Karpas-422 (cell line): ENCODE measurements at regions not wholly inside any gene's neighbourhood (a gene's known extent, or its start where the extent isn't known, plus 50 kb on each side); places are given as distances from the start of the nearest gene placed in this dataset.

Source experiments
- DNase-seq: peaks from one replicate; pipeline ENCODE4 v3.0.0-alpha.2; 2015
- H2AFZ ChIP-seq: fragments of 200-600 bp; sonication (generic); 2 replicates; pipeline ENCODE4 v1.6.1; 2014; ENCODE audit warnings: antibody characterized with exemption, low read length, mixed read lengths
- H3K27ac ChIP-seq: fragments of 200-600 bp; sonication (generic); 2 replicates; pipeline ENCODE4 v1.5.1; 2014; ENCODE audit warnings: mild to moderate bottlenecking, low read length, moderate library complexity
- H3K27me3 ChIP-seq: fragments of 200-600 bp; sonication (generic); 2 replicates; pipeline ENCODE4 v1.6.1; 2014; ENCODE audit warnings: low read length, mixed read lengths
- H3K36me3 ChIP-seq: fragments of 200-600 bp; sonication (generic); 2 replicates; pipeline ENCODE4 v1.6.1; 2014; ENCODE audit warnings: low read length, mixed read lengths; ENCODE audit not compliant: insufficient read depth
- H3K4me1 ChIP-seq: fragments of 200-600 bp; sonication (generic); 2 replicates; pipeline ENCODE4 v1.6.1; 2014; ENCODE audit warnings: mild to moderate bottlenecking, low read length, mixed read lengths
- H3K4me2 ChIP-seq: fragments of 200-600 bp; sonication (generic); 2 replicates; pipeline ENCODE4 v1.6.1; 2014; ENCODE audit warnings: low read length, low read depth, mild to moderate bottlenecking; ENCODE audit not compliant: poor library complexity, severe bottlenecking
- H3K4me3 ChIP-seq: fragments of 200-600 bp; sonication (generic); 2 replicates; pipeline ENCODE4 v1.5.1; 2014; ENCODE audit warnings: mild to moderate bottlenecking, antibody characterized with exemption, low read length, mixed read lengths
- H3K79me2 ChIP-seq: fragments of 200-600 bp; sonication (generic); 2 replicates; pipeline ENCODE4 v1.6.1; 2014; ENCODE audit warnings: mild to moderate bottlenecking, low read length, mixed read lengths
- H3K9ac ChIP-seq: fragments of 200-600 bp; sonication (generic); 2 replicates; pipeline ENCODE4 v1.6.0; 2014; ENCODE audit warnings: low read length
- H3K9me2 ChIP-seq: fragments of 200-600 bp; sonication (generic), shearing (Covaris generic); replicated peaks from 2 replicates; pipeline ENCODE4 v1.6.0; 2014; ENCODE audit warnings: mild to moderate bottlenecking, low read length, moderate library complexity; ENCODE audit not compliant: insufficient read depth
- H3K9me3 ChIP-seq: fragments of 300-700, 200-600 bp; sonication (generic); 2 replicates; pipeline ENCODE4 v1.6.1; 2014; ENCODE audit warnings: low read length, mixed read lengths
- H4K20me1 ChIP-seq: fragments of 200-600 bp; sonication (generic); 2 replicates; pipeline ENCODE4 v1.6.1; 2014; ENCODE audit warnings: mild to moderate bottlenecking, antibody characterized with exemption, low read length, low read depth; ENCODE audit not compliant: insufficient read depth

DNA sequence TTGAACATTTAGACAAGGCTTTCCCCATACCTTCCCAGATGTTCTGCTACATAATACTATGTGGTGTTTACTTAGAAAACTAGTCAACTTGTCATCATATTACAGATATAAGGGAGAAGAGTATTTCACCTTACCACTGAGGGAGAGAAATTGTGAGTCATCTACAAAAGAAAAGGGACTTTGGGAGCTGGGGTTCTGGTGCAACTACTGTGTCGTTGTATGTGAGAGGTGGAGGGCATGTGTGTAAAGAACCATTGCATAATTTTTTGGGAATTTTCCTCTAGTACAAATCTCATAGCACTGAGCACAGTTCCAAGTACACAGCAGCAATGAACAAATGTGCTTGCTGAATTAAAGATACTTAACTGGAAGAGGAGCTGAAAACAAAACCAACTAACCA is 665.6 kb downstream of the DHX35 start:
- H3K4me2 ChIP-seq = no peak overlapping the region
- H3K9me3 ChIP-seq = no peaks in the 10 kb centered on the region
- H3K27me3 ChIP-seq = no peaks in the 10 kb centered on the region
- no peak overlapping the region for H3K4me3 ChIP-seq
- H4K20me1 ChIP-seq = no peaks in the 10 kb centered on the region
- peaks cover 7% of the 10 kb centered on the region for H3K4me1 ChIP-seq
- no peak for DNase-seq
- no peaks in the 10 kb centered on the region for H3K79me2 ChIP-seq
- H3K27ac ChIP-seq = no peak overlapping the region
- no peak overlapping the region for H3K9ac ChIP-seq
- no peaks in the 10 kb centered on the region for H3K36me3 ChIP-seq
- no peak overlapping the region for H2AFZ ChIP-seq
- no peaks in the 10 kb centered on the region; the same call in 1 of the 2 replicates for H3K9me2 ChIP-seq

DNA sequence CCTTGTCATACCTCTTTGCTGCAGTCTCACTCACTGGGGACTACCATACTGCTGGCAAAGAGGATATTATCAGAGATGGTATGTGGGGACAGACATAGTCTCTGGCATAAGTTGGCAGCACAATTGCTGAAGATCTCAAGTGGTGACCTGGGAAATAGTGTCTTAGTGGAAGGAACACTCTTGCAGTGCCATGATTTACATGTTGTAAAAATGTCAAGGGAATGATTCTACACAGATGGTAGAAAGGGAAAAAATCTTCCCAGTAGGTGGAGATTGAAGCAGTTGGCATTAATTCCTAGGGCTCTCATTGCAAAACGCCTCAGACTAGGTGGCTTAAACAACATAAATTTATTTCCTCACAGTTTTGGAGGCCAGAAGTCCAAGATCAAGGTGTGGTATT is 662.2 kb downstream of the DHX35 start:
- no peaks in the 10 kb centered on the region for H3K27me3 ChIP-seq
- H3K4me3 ChIP-seq = no peak overlapping the region
- H2AFZ ChIP-seq = no peak overlapping the region
- no peak for DNase-seq
- H3K4me2 ChIP-seq = no peak overlapping the region
- peaks cover 7% of the 10 kb centered on the region for H3K4me1 ChIP-seq
- H3K9me2 ChIP-seq = no peaks in the 10 kb centered on the region; the same call in 1 of the 2 replicates
- H4K20me1 ChIP-seq = no peaks in the 10 kb centered on the region
- no peaks in the 10 kb centered on the region for H3K79me2 ChIP-seq
- no peaks in the 10 kb centered on the region for H3K9me3 ChIP-seq
- H3K36me3 ChIP-seq = no peaks in the 10 kb centered on the region
- no peak overlapping the region for H3K9ac ChIP-seq
- no peak overlapping the region for H3K27ac ChIP-seq

DNA sequence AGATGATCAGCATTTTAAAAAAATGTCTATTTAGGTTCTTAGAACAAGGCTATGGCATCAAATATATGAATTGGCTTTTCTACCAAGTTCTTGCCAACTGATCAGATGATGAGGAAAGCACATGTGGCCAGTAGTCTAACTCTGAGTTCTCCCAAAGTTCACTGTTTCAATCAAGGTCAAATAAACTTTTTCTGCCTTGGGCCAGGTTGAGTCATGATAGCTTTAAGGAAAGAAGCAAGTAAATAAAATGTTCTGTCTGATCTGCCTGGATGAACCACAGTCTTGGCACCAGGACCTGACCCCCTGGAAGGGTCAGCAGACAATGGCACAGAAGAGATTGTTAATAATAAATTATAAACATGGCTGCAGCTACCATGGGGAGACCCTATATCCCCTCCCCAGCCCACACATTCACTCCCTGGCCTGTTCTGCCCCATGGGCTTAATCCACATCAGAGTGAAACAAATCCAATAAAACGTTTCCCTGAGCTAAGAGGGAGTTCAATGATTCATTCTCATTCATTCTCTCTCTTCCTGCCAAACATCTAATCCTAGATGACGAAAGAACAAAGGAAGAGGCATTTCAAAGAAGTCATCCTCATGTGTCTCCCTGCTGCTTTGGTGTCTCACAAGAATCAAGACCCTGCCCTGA is 661.6 kb downstream of the DHX35 start:
- no peak overlapping the region for H3K9ac ChIP-seq
- no peaks in the 10 kb centered on the region for H4K20me1 ChIP-seq
- no peak overlapping the region for H3K4me2 ChIP-seq
- peaks cover 7% of the 10 kb centered on the region for H3K4me1 ChIP-seq
- DNase-seq = no peak
- no peak overlapping the region for H2AFZ ChIP-seq
- no peaks in the 10 kb centered on the region for H3K36me3 ChIP-seq
- no peaks in the 10 kb centered on the region for H3K9me3 ChIP-seq
- H3K79me2 ChIP-seq = no peaks in the 10 kb centered on the region
- H3K4me3 ChIP-seq = no peak overlapping the region
- no peak overlapping the region for H3K27ac ChIP-seq
- H3K27me3 ChIP-seq = no peaks in the 10 kb centered on the region
- no peaks in the 10 kb centered on the region; the same call in 1 of the 2 replicates for H3K9me2 ChIP-seq

DNA sequence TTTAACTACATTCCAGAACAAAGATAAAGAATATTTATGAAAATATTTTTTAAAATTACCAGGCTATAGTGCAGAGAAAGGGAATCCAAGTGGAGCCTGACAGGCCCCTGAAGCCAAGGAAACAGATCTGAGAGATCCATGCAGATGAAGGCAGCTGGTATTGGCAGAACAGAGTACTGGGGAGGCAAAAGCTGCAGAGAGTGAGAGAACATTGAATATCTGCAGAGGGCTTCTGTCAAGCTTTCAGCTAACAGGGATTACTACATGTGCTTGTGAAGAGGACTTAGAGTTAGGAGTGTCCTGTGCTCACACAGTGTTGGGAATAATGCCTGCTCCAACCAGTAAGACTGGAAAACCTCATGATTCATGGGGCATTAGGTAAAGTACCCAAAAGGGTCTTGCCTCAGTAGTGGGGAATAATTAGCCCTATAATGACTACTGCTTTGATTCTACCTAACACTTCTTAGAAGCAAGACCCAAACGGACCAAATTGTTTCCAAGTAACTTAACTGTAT is 657.2 kb downstream of the DHX35 start:
- H3K4me2 ChIP-seq = no peak overlapping the region
- no peak overlapping the region for H2AFZ ChIP-seq
- no peak for DNase-seq
- H3K9me2 ChIP-seq = no peaks in the 10 kb centered on the region; the same call in 1 of the 2 replicates
- no peak overlapping the region for H3K9ac ChIP-seq
- no peak overlapping the region for H3K4me3 ChIP-seq
- no peaks in the 10 kb centered on the region for H3K79me2 ChIP-seq
- no peaks in the 10 kb centered on the region for H3K9me3 ChIP-seq
- H4K20me1 ChIP-seq = no peaks in the 10 kb centered on the region
- no peak overlapping the region for H3K27ac ChIP-seq
- peaks cover 7% of the 10 kb centered on the region for H3K4me1 ChIP-seq
- no peaks in the 10 kb centered on the region for H3K36me3 ChIP-seq
- no peaks in the 10 kb centered on the region for H3K27me3 ChIP-seq

DNA sequence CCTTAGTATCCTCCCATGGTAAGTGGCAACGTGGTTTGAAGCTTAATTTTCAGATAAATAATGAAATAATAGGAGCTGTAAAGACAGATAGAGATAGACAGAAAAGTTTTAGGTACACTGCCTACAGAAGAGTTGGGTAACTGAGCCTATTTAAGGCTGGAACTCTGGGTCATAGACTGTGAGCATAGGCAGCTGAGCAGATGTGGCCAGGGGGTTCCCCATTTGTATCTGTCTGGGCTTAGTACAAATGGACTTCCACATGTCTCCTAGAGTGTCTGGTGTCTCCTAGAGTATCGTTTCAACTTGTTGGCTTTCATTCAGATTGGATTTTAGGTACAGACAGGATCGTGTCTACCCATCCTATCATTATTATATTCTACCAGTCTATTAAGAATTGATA is 649.8 kb downstream of the DHX35 start:
- no peaks in the 10 kb centered on the region for H3K79me2 ChIP-seq
- no peak overlapping the region for H2AFZ ChIP-seq
- no peak overlapping the region for H3K9ac ChIP-seq
- no peak overlapping the region for H3K4me3 ChIP-seq
- H3K9me3 ChIP-seq = no peaks in the 10 kb centered on the region
- no peak overlapping the region for H3K27ac ChIP-seq
- H3K27me3 ChIP-seq = no peaks in the 10 kb centered on the region
- H3K4me1 ChIP-seq = peaks cover 4% of the 10 kb centered on the region
- H4K20me1 ChIP-seq = no peaks in the 10 kb centered on the region
- no peak for DNase-seq
- H3K36me3 ChIP-seq = no peaks in the 10 kb centered on the region
- no peak overlapping the region for H3K4me2 ChIP-seq
- H3K9me2 ChIP-seq = no peaks in the 10 kb centered on the region

DNA sequence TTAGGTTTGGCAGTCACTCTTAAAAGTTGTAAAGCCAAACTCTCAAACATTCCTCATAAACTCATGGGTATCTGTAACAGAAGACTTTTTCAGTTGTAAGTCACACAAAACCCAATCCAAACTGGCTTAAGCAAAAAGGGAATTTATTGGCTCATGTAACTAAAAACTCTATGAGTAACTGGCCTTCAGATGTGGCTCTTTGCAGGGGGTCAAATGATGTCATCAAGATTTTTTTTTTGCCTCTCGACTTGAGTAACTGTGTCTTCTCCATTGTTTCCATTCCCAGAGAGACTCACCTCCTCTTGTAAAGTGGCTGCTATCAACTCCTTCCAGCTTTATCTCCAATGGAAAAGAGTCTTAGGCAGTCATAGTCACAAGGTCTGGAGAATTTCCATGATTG is 645.0 kb downstream of the DHX35 start:
- no peak for DNase-seq
- Histone ChIP-seq H3K9me3 (no peaks in the 10 kb centered on the region), H3K4me2 (no peak overlapping the region), H2AFZ (no peak overlapping the region), H3K27ac (no peak overlapping the region), H4K20me1 (no peaks in the 10 kb centered on the region), H3K36me3 (no peaks in the 10 kb centered on the region), H3K27me3 (peaks cover 1% of the 10 kb centered on the region; the same call in 1 of the 2 replicates), H3K79me2 (no peaks in the 10 kb centered on the region), H3K9ac (no peak overlapping the region), H3K4me3 (no peak overlapping the region), H3K9me2 (no peaks in the 10 kb centered on the region), H3K4me1 (peaks cover 12% of the 10 kb centered on the region)

DNA sequence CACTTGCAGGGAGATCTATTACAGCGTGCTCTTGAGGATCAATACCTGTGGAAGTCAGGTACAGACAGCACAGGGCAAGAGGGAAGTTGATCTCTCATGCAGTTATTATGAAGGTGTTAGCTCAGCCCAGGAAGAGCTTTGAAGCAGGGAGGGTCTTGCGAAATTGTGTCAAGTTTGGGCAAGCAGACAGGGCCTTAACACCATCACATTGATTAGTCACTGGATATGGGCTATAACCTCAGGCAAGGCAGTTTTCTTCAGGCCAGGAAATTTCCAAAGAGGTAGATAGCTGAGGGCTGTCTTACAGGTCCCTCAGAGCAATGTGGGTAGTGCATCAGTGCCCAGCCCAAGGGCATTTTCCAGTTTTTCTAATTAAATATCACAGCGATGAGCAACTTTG is 643.8 kb downstream of the DHX35 start:
- Histone ChIP-seq H3K27me3 (peaks cover 3% of the 10 kb centered on the region; the same call in 1 of the 2 replicates), H3K36me3 (no peaks in the 10 kb centered on the region), H4K20me1 (no peaks in the 10 kb centered on the region), H3K9me3 (no peaks in the 10 kb centered on the region), H3K4me3 (no peak overlapping the region), H3K9me2 (no peaks in the 10 kb centered on the region), H3K9ac (no peak overlapping the region), H2AFZ (no peak overlapping the region), H3K27ac (no peak overlapping the region), H3K4me2 (no peak overlapping the region), H3K4me1 (peaks cover 12% of the 10 kb centered on the region), H3K79me2 (no peaks in the 10 kb centered on the region)
- no peak for DNase-seq

DNA sequence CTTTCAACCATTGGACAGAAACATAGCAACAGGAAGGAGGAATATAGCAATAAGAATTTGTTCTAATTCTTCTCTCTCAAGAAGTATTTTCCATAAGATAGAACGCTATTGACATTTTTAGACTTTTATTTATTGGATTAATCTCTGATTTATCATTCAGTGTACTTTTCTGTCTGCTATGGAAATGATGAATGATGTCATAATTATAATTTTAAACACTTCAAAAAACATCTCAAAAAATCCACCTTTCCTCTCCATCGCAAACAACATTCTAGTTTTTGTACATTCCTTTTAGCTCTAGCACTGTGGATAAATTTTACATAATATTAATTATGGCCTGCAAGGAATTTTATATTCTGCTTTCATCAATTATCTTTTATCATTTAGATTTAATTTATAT is 643.2 kb downstream of the DHX35 start:
- Histone ChIP-seq H3K9ac (no peak overlapping the region), H2AFZ (no peak overlapping the region), H3K4me1 (peaks cover 12% of the 10 kb centered on the region), H3K4me3 (no peak overlapping the region), H4K20me1 (no peaks in the 10 kb centered on the region), H3K36me3 (no peaks in the 10 kb centered on the region), H3K27ac (no peak overlapping the region), H3K9me2 (no peaks in the 10 kb centered on the region), H3K27me3 (peaks cover 3% of the 10 kb centered on the region; the same call in 1 of the 2 replicates), H3K9me3 (no peaks in the 10 kb centered on the region), H3K4me2 (no peak overlapping the region), H3K79me2 (no peaks in the 10 kb centered on the region)
- no peak for DNase-seq
